CD14-positive monocyte (primary cell): ENCODE measurements at regions not wholly inside any gene's neighbourhood (a gene's known extent, or its start where the extent isn't known, plus 50 kb on each side); places are given as distances from the start of the nearest gene placed in this dataset.

Source experiments
- DNase-seq, 3 donors: peaks; one replicate each; pipeline ENCODE4 v3.0.0-alpha.2; 2011 to 2022
- H2AFZ ChIP-seq: 2 replicates; pipeline ENCODE4 v1.6.0; 2012; ENCODE audit warnings: mild to moderate bottlenecking, low read depth, low read length, inconsistent platforms; ENCODE audit not compliant: insufficient read depth, poor library complexity, severe bottlenecking
- H3K27ac ChIP-seq, 2 donors: 1 replicate in 1 of 2; 2 replicates in 1 of 2; pipeline ENCODE4 v1.5.1; 2012 to 2013; ENCODE audit warnings: low read length in 2 of 2, control low read depth in 1 of 2, inconsistent platforms in 1 of 2, low read depth in 1 of 2, mild to moderate bottlenecking in 1 of 2
- H3K27me3 ChIP-seq, 2 donors: one replicate each; pipeline versions ENCODE4 v1.6.0 to v1.6.1; 2011 to 2013; ENCODE audit warnings: low read length in 2 of 2; ENCODE audit not compliant: control insufficient read depth in 2 of 2, insufficient read depth in 2 of 2
- H3K36me3 ChIP-seq, 2 donors: replicated peaks in 1 of 2; 1 replicate in 1 of 2; 2 replicates in 1 of 2; pipeline versions ENCODE4 v1.5.1 to v1.6.1; 2012 to 2013; ENCODE audit warnings: low read length in 2 of 2, control low read depth in 1 of 2, inconsistent platforms in 1 of 2, mild to moderate bottlenecking in 1 of 2; ENCODE audit not compliant: insufficient read depth in 2 of 2, control insufficient read depth in 1 of 2
- H3K4me1 ChIP-seq, 2 donors: 1 replicate in 1 of 2; 2 replicates in 1 of 2; pipeline versions ENCODE4 v1.5.1 to v1.6.1; 2012 to 2013; ENCODE audit warnings: low read length in 2 of 2, control low read depth in 1 of 2, inconsistent platforms in 1 of 2, mild to moderate bottlenecking in 1 of 2, moderate library complexity in 1 of 2; ENCODE audit not compliant: insufficient read depth in 2 of 2, control insufficient read depth in 1 of 2
- H3K4me2 ChIP-seq: replicated peaks from 2 replicates; pipeline ENCODE3; 2012; ENCODE audit warnings: low read length, moderate library complexity, mild to moderate bottlenecking; ENCODE audit not compliant: poor library complexity, severe bottlenecking; ENCODE audit errors: extremely low read depth
- H3K4me3 ChIP-seq, 3 experiments: fragments of 200-600 bp in 1 of 3; sonication (generic) in 1 of 3; replicated peaks in 1 of 3; 1 replicate in 2 of 3; 2 replicates in 1 of 3; pipeline ENCODE4 v1.5.1; 2011 to 2013; ENCODE audit warnings: low read length in 3 of 3, mild to moderate bottlenecking in 3 of 3, control low read depth in 2 of 3, low read depth in 2 of 3, inconsistent platforms in 1 of 3, moderate library complexity in 1 of 3
- H3K79me2 ChIP-seq: 2 replicates; pipeline ENCODE4 v1.6.0; 2012; ENCODE audit warnings: mild to moderate bottlenecking, control low read depth, inconsistent platforms, low read length, moderate library complexity; ENCODE audit not compliant: insufficient read depth
- H3K9ac ChIP-seq: 2 replicates; pipeline ENCODE4 v1.6.0; 2017; ENCODE audit warnings: low read length, mild to moderate bottlenecking; ENCODE audit not compliant: insufficient read depth, poor library complexity, severe bottlenecking
- H3K9me3 ChIP-seq, 2 donors: replicated peaks in 1 of 2; 1 replicate in 1 of 2; 2 replicates in 1 of 2; pipeline versions ENCODE4 v1.5.1 to v1.6.1; 2012 to 2013; ENCODE audit warnings: low read length in 2 of 2, control low read depth in 1 of 2; ENCODE audit not compliant: control insufficient read depth in 1 of 2, insufficient read depth in 1 of 2
- H4K20me1 ChIP-seq: 2 replicates; pipeline ENCODE4 v1.6.0; 2012; ENCODE audit warnings: mild to moderate bottlenecking, low read length, control low read depth, moderate library complexity; ENCODE audit not compliant: insufficient read depth
- H3K27ac Mint-ChIP-seq, 7 donors: one replicate each; pipeline ENCODE4 v1.8.0; 2020; ENCODE audit warnings: mild to moderate bottlenecking in 7 of 7, mixed read lengths in 7 of 7, moderate library complexity in 6 of 7, inconsistent platforms in 2 of 7
- H3K27me3 Mint-ChIP-seq, 3 donors: one replicate each; pipeline ENCODE4 v1.8.0; 2021 to 2022; ENCODE audit warnings: low read depth in 3 of 3, mild to moderate bottlenecking in 3 of 3, mixed read lengths in 3 of 3, moderate library complexity in 3 of 3, inconsistent platforms in 1 of 3
- H3K36me3 Mint-ChIP-seq, 2 donors: one replicate each; pipeline ENCODE4 v1.8.0; 2020; ENCODE audit warnings: mixed read lengths in 2 of 2, inconsistent platforms in 1 of 2, mild to moderate bottlenecking in 1 of 2
- H3K4me1 Mint-ChIP-seq: one replicate; pipeline ENCODE4 v1.8.0; 2020; ENCODE audit warnings: mild to moderate bottlenecking, mixed read lengths
- H3K4me3 Mint-ChIP-seq, 2 donors: one replicate each; pipeline ENCODE4 v1.8.0; 2020; ENCODE audit warnings: mild to moderate bottlenecking in 2 of 2, mixed read lengths in 2 of 2, moderate library complexity in 1 of 2
- H3K9me3 Mint-ChIP-seq, 7 donors: one replicate each; pipeline ENCODE4 v1.8.0; 2020 to 2022; ENCODE audit warnings: mixed read lengths in 7 of 7, mild to moderate bottlenecking in 6 of 7, moderate library complexity in 6 of 7, inconsistent platforms in 2 of 7
- WGBS: methylation state at CpG from one replicate; pipeline ENCODE4 v1.1.5; 2013; ENCODE audit warnings: missing lambda C conversion rate; ENCODE audit not compliant: insufficient coverage; 5-methylcytosine and 5-hydroxymethylcytosine counted together
- intact Hi-C, 2 donors: fragments of 100-400 bp; cut with micrococcal nuclease; formaldehyde crosslinking; loops; one replicate each; pipeline versions ENCODE4 v1.15.0 to v1.15.1; 2023
- TF ChIP-seq, protein P1 (sequence below): fragments of 200-600 bp; IDR thresholded peaks from one replicate; pipeline ENCODE4 v1.8.0; 2022; ENCODE audit warnings: antibody characterized with exemption, mild to moderate bottlenecking

DNA sequence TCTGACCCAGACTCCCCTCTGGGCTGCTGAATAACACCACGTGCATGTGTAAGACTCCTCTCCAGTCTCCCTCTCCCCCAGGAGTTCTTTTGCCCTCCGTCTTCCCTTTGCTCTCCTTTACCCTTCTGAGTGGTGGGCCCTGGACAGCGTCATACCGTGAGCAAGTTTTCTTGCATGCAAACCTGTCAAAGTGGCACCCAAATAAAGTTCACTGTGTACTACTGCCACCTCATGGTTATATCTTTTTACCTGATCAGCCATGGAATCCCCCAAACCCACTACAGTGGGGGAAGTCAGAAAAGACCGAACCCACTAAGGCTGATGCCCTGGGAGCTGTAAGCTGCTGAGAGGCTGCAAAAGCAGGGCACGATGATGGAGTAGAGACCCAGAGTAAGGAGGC is 131.1 kb upstream of the VRK1 start:
- Mint-ChIP-seq H3K4me3 (no peak overlapping the region), H3K27ac (no peak overlapping the region), H3K4me1 (no peaks in the 10 kb centered on the region), H3K9me3 (peaks cover 0 to 3% (median 0%) of the 10 kb centered on the region in 7 donors), H3K36me3 (no peaks in the 10 kb centered on the region), H3K27me3 (peaks cover 8 to 10% (median 9%) of the 10 kb centered on the region in 3 donors)
- intact Hi-C loops, result no loop called here
- Histone ChIP-seq H3K4me2 (no peak overlapping the region), H3K27ac (no peak overlapping the region), H3K9me3 (no peaks in the 10 kb centered on the region), H2AFZ (no peak overlapping the region), H3K9ac (no peak overlapping the region), H4K20me1 (no peaks in the 10 kb centered on the region), H3K36me3 (no peaks in the 10 kb centered on the region), H3K4me3 (no peak overlapping the region), H3K79me2 (no peaks in the 10 kb centered on the region), H3K4me1 (no peaks in the 10 kb centered on the region), H3K27me3 (no peaks in the 10 kb centered on the region)
- WGBS, result 89% methylated on average over 3 of the region's 6 CpGs
- TF ChIP-seq, protein P1, sequence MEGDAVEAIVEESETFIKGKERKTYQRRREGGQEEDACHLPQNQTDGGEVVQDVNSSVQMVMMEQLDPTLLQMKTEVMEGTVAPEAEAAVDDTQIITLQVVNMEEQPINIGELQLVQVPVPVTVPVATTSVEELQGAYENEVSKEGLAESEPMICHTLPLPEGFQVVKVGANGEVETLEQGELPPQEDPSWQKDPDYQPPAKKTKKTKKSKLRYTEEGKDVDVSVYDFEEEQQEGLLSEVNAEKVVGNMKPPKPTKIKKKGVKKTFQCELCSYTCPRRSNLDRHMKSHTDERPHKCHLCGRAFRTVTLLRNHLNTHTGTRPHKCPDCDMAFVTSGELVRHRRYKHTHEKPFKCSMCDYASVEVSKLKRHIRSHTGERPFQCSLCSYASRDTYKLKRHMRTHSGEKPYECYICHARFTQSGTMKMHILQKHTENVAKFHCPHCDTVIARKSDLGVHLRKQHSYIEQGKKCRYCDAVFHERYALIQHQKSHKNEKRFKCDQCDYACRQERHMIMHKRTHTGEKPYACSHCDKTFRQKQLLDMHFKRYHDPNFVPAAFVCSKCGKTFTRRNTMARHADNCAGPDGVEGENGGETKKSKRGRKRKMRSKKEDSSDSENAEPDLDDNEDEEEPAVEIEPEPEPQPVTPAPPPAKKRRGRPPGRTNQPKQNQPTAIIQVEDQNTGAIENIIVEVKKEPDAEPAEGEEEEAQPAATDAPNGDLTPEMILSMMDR, result no peak
- DNase-seq, result no peak

DNA sequence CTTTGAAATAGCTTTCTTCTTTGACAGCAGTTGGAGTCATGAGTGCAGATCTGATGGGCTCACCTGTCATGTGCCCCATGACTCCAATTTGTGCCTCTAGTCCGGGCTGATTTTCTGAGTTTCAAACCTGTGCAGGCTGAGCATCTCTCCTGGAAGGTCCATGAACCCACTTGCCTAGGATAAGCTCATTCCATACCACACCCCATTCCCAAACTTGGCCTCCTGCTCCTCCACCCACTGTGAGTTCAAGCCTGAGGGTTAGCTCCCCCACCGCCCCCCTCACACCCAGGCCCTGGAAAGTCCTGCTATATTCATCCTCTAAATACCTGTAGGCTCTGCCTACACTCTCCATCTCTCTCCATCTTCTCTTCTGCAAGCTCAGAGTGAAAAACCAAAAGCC is 126.8 kb upstream of the VRK1 start:
- DNase-seq, result no peak
- no peak overlapping the region for H3K4me3 Mint-ChIP-seq
- no peaks in the 10 kb centered on the region for H3K36me3 ChIP-seq

More for the DNA sequence above, 126.8 kb upstream of the VRK1 start:
- H3K4me2 ChIP-seq, result no peak overlapping the region
- H3K79me2 ChIP-seq, result no peaks in the 10 kb centered on the region
- no peak overlapping the region for H2AFZ ChIP-seq
- no peaks in the 10 kb centered on the region for H3K4me1 ChIP-seq
- no peaks in the 10 kb centered on the region for H3K9me3 ChIP-seq
- no peaks in the 10 kb centered on the region for H4K20me1 ChIP-seq
- no peak overlapping the region for H3K9ac ChIP-seq
- intact Hi-C loops, result no loop called here
- H3K27me3 ChIP-seq, result no peaks in the 10 kb centered on the region
- peaks cover 3 to 7% (median 5%) of the 10 kb centered on the region in 3 donors for H3K27me3 Mint-ChIP-seq
- no peaks in the 10 kb centered on the region for H3K4me1 Mint-ChIP-seq
- TF ChIP-seq, protein P1, result no peak
- 80% methylated on average over 2 of the region's 2 CpGs for WGBS
- peak overlapping the region in 1 of 7 donors; percentile 66 for H3K27ac Mint-ChIP-seq
- no peak overlapping the region for H3K4me3 ChIP-seq
- H3K9me3 Mint-ChIP-seq, result peaks cover 0 to 4% (median 3%) of the 10 kb centered on the region in 7 donors
- H3K36me3 Mint-ChIP-seq, result no peaks in the 10 kb centered on the region
- H3K27ac ChIP-seq, result no peak overlapping the region
